VCaP (cell line): ENCODE measurements at regions not wholly inside any gene's neighbourhood (a gene's known extent, or its start where the extent isn't known, plus 50 kb on each side); places are given as distances from the start of the nearest gene placed in this dataset.

Experiments
- H3K27ac ChIP-seq: fragments of 450-650 bp; 2 replicates; pipeline ENCODE4 v1.5.1; 2017
- CTCF ChIP-seq: fragments of 450-650 bp; conservative IDR thresholded peaks from 2 replicates; pipeline ENCODE4 v1.5.1; 2017; ENCODE audit warnings: mild to moderate bottlenecking, moderate library complexity

- peak; percentile 60 for TF ChIP-seq CTCF
- H3K27ac ChIP-seq = no peak overlapping the region
These were observed 1135.7 kb upstream of the AGA start for GRCh38 chr4:178577933-178578332.

- H3K27ac ChIP-seq = no peak overlapping the region
- no peak for TF ChIP-seq CTCF
These were observed 1153.4 kb upstream of the AGA start for GRCh38 chr4:178595500-178596138.

GRCh38 chr4:178598672-178599071, 1156.4 kb upstream of the AGA start:
- no peak overlapping the region for H3K27ac ChIP-seq
- no peak for TF ChIP-seq CTCF

- peak; percentile 61; the same call in 1 of the 2 replicates for TF ChIP-seq CTCF
- no peak overlapping the region for H3K27ac ChIP-seq
These were observed 1157.3 kb upstream of the AGA start for GRCh38 chr4:178599521-178599920.

- TF ChIP-seq CTCF = no peak
- no peak overlapping the region for H3K27ac ChIP-seq
These were observed 1160.6 kb upstream of the AGA start for GRCh38 chr4:178602833-178603232.

- no peak overlapping the region for H3K27ac ChIP-seq
- TF ChIP-seq CTCF = no peak
These were observed 1168.8 kb upstream of the AGA start for GRCh38 chr4:178611062-178611461.

- H3K27ac ChIP-seq = no peak overlapping the region
- no peak for TF ChIP-seq CTCF
These were observed 1170.5 kb upstream of the AGA start for GRCh38 chr4:178612733-178613132.
